Activated CD4-positive, alpha-beta T cell treated with anti-CD3 and anti-CD28 coated beads, Interleukin-2, amount 50 U/mL, for 16 hours (primary cell): ENCODE measurements at regions not wholly inside any gene's neighbourhood (a gene's known extent, or its start where the extent isn't known, plus 50 kb on each side); places are given as distances from the start of the nearest gene placed in this dataset.
"Not testable (repeated sequence)": the region's sequence is repeated elsewhere in the genome, so short reads cannot be mapped to it uniquely, and the experiment has no call there.

Experiments
- DNase-seq: peaks from one replicate; pipeline ENCODE4 v3.0.0-alpha.2; 2020

DNA sequence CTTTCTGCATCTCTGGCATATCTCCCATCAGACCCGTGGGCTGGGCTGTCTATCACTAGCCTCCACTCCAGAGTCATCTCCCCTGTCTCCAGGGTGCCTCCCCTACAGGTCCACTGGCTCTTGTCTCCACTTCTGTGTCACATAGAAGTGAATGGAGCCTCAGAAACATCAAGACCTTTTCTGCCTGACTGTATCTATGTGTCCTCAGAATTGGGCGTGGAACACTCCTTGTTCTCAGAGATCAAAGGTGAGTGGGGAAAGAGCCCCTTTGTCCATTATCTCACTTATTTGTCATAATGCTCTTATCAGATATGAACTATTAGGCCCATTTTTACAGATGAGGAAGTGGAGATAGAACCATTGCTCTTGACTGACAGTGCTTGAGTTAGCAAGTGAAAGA lies 211.0 kb downstream of the CYRIA start:
- no peak for DNase-seq

- DNase-seq: no peak
Observed at GRCh38 chr2:16452123-16452522, 213.5 kb downstream of the CYRIA start.

GRCh38 chr2:16446706-16447105 lies 218.9 kb downstream of the CYRIA start:
- DNase-seq: no peak

DNA sequence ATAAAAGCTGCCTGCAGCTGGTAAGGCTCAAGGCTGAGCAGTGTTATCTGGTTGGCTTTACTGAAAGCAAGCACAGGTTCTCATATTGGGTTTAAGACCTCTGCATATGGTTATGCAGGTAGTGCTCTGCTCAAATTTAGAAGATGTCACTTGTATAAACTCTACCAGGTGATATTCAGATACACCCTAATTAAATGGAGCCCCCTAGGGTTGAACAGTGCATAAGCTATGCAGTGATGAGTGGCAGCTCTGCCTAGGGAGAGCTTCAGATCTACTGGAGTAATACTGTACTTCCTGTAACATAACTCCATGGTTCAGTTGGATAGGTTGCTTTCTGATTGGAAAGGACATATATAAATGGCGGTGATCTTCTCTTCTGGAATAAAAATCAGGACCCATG lies 222.7 kb downstream of the CYRIA start:
- no peak for DNase-seq

GRCh38 chr2:16441431-16441830 lies 224.2 kb downstream of the CYRIA start:
- DNase-seq: no peak

GRCh38 chr2:16440898-16441297 lies 224.7 kb downstream of the CYRIA start:
- no peak for DNase-seq

- no peak for DNase-seq
Observed at GRCh38 chr2:16438613-16439321, 226.9 kb downstream of the CYRIA start.

DNA sequence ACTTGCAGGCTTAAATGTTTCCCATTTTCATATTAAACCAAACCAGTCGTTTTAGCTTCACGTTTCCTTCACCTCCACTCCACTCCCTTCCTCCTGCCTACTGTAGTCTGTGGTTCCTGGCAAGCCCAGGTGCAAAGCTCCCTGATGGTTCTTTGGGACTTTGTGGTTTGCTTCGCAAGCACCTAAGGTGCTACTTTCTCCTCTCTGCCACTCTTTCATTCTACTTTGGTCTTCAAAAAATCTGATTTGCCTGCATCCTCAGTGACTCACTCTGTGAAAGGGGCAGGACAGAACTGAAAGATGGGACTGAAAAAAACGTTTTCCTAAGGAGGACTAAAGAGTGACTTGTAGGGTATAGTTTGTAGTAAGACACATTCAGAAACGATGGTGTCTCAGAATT lies 228.4 kb downstream of the CYRIA start:
- no peak for DNase-seq

DNA sequence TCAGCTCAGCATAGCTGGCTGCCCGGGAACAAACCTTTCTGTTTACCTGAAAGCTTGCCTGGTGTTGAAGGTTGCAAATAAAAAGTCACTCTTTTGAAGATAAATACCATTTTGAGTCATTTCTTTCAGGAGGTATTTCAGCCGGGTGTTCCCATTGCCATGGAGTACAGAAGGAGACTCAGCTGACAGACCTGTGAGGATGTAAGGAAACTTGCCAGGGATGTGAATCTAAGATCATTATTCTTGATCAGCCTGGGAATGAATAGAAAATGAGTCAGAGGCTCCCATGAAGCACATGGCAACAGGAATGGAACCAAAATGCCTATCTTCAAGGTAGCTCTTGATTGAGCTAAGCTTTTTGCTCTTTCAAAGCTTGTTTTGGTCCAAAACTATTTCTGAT lies 231.2 kb downstream of the CYRIA start:
- DNase-seq: no peak

DNA sequence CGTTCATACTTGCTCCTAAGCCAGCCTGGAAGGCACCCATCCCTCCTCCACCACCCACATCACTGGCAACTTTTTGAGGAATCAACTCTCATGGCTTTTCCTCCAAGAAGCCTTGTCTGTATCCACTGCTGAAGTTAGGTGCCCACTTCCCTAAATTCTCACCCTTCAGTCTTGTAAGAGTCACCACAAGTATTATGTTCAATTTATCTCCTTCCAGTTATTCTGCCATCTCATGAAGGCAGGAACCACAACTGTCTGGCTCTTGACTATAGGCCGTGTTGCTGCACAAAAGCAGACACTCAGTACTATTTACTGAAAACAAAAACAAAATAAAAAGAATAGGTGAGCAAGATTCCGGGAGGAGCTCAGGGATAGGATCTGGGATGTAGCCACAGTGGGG lies 234.8 kb downstream of the CYRIA start:
- no peak for DNase-seq

GRCh38 chr2:16429431-16430145 lies 236.0 kb downstream of the CYRIA start:
- DNase-seq: no peak

GRCh38 chr2:16429002-16429401 lies 236.6 kb downstream of the CYRIA start:
- no peak for DNase-seq

DNA sequence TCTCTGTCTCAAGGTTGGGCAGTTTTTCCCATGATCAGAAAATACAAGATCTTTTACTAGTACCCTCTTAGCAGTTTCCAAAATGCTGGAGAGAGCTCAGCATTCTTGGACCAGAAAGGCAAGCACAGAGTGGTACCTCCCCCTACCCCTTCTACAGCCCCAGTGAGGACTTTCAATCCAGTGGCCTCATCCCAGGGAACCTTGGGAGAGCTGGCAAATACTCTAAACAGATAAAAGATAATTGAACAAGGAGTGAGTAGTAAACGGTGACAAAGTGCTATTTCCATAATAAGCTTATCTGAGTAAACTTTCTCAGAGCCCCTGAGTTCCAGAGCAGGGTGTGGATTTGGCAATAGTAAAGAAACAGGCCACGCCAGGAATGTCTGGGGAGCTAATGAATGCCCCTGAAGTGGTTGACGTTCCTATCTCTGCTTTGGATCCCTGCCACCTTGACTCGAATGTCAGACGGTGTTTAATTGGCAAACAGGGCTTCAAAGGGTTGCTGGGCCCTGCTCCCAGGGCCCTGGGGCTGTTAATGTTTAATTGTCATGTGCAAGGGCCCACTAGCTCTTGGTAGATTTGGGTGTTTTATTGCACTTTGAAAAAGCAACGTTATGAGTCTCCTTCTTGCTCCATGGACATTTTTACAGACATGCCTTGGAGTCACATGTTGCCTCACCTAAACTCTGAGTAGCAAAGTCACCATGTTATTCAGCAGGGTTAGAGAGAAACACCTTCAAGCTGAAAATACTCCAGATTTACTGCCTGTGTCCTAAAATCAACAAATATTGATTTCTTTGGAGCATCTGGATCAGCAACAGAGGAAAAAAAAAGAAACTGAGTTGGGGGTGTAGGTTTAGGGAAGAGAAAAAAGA lies 239.9 kb downstream of the CYRIA start:
- no peak for DNase-seq

- no peak for DNase-seq
Observed at GRCh38 chr2:16420421-16420820, 245.2 kb downstream of the CYRIA start.

DNA sequence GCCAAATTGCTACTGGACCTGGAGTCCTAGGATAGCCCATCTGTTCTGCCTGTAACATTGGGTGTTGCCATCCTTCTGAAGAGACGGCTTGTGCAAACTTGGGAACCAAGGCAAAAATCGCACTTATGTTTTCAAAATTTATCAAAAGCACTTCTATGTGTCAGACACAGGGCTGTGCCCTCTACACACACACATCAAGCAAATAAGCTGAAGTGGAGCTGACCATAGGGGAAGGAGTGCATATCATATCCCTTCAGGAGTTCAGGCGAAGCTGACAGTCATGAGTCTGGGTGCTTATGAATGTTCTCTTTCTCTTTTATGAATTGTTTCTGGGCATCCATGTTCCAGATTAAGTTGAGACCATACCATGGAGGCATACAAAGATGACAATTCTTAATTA lies 247.9 kb downstream of the CYRIA start:
- no peak for DNase-seq

DNA sequence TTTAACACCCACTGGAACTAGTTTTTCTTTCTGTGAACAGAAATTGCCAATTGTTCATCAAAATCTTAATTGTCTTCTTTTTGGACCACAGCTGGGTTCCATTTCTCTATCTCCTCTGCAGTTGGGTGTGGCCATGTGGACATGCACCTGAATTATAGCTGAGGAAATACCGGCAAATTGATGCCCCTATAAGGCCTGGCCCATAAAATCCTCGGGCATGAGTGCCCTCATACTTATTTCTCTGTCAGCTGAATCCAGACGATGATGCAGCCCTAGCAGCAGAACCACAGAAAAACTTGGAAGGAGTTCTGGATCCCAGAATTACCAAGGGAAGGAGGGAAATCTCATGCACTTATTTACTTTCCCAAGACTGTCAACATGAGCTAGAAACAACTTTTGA lies 249.0 kb downstream of the CYRIA start:
- no peak for DNase-seq

DNA sequence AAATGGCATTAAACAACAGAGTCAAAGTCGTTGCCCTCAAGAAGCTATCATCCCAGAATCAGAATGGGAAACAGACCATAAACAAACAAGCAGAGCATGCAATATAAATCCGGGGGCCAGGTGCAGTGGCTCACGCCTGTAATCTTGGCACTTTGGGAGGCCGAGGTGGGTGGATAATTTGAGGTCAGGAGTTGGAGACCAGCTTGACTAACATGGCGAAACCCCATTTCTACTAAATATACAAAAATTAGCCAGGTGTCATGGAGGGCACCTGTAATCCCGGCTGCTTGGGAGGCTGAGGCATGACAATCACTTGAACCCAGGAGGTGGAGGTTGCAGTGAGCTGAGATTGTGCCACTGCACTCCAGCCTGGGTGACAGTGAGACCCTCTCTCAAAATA lies 249.8 kb downstream of the CYRIA start:
- not testable (repeated sequence) for DNase-seq

DNA sequence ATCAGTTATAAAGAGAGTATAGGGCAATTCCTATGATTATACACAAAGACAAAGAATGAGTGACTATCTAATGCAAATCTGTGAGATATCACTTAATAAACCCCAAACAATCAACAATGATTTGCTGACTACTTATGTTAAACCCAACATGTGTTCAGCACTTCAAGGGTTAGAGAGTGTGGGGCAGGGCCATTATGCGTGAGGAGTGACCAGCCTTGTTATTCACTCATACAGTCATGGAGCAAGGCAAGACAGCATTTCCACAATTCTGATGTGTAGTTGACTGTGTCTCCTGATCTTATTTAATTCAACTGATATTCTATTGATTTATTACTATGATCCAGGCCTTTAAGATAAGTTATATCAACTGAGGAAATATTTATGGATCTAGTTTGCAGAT lies 251.7 kb downstream of the CYRIA start:
- no peak for DNase-seq

DNA sequence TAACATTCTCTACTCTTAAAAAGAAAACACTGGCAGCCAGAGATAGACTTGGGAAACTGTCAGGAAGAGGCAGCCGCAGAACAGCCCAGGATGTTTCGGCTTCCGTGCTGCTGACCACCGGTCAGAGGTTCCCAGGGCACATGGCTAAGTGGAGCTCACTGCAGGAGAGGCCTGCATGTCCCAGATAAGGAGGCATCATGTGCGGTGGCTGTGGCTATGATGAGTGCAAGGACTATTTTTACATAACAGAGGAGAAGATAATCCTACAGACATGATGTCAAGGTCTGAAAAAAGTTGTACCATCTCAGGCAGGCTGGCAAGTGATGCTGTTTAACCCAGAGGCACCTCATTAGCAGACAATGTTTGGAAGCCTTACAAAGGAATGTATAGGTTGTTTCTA lies 252.3 kb downstream of the CYRIA start:
- DNase-seq: no peak

DNA sequence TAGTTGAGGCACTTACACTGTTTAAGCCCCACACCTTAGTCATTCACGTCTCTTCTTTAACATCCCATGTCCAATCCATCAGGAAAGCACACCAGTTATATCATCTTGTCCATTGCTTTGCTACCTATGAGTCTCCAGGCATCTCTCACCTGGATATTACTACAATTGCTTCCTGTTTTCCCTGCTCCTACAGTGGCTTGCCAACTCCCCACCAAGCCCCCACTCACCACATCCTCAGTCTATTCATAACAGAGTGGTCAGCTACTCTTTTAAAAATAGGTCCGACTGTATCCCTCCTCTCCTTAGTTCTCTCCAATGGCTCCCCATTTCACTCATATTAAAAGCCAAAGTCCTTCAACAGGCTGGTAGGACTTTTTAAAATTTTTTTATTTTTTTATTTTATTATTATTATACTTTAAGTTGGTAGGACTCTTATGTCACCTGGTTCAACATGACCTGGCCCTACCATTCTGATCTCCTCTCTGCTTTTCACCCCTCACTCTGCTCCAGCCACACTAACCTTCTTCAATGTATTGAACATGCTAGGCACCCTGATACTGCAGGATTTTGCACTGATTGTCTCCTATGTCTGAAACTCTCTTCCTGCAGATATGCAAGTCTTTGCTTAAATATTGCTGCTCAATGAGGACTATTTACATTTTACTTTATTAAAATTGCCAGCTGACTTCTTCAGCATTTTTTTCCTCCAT lies 253.2 kb downstream of the CYRIA start:
- no peak for DNase-seq

DNA sequence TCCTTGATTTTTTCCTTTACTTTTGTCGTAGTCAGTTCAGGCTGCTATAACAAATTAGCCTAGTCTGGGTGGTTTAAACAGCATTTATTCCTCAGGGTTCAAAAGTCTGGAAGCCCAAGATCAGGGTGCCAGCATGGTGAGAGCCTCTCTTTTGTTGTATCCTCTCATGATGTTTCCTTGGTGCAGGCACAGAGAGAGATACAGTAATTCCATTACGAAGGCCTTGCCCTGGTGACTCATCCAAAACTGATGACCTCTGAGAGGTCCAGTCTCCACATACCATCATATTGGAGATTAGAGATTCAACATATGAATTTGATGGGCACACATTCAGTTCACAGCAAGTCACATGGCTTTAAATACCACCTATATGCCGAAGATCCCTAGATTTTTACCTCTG lies 253.8 kb downstream of the CYRIA start:
- DNase-seq: no peak

GRCh38 chr2:16409849-16410248 lies 255.8 kb downstream of the CYRIA start:
- DNase-seq: no peak

- DNase-seq: no peak
Observed at GRCh38 chr2:16409006-16409390, 256.6 kb downstream of the CYRIA start.
